ENCODE measurements at regions not wholly inside any gene's neighbourhood (a gene's known extent, or its start where the extent isn't known, plus 50 kb on each side); places are given as distances from the start of the nearest gene placed in this dataset.
A peak's percentile ranks its signal among the peaks of the same experiment; 100 is the strongest.

GRCh38 chr7:81594767-81595166 is 175.1 kb downstream of the HGF start:
- DNase-seq (ENCODE audit: low read depth) = peak; percentile 64
- no peak overlapping the region for H3K4me3 ChIP-seq (ENCODE audit: low read length)
- TF ChIP-seq CTCF (conservative IDR thresholded peaks at IDR 0.05; ENCODE audit: low read length) = no peak

- no peak for TF ChIP-seq CTCF (conservative IDR thresholded peaks at IDR 0.05; ENCODE audit: low read length)
- H3K4me3 ChIP-seq (ENCODE audit: low read length) = no peak overlapping the region
- no peak for DNase-seq (ENCODE audit: low read depth)
These were observed 179.7 kb downstream of the HGF start for GRCh38 chr7:81590131-81590530.

GRCh38 chr7:81584667-81585066 is 185.2 kb downstream of the HGF start:
- DNase-seq (ENCODE audit: low read depth) = no peak
- no peak overlapping the region for H3K4me3 ChIP-seq (ENCODE audit: low read length)

GRCh38 chr7:81583882-81584533 is 185.8 kb downstream of the HGF start:
- H3K4me3 ChIP-seq (ENCODE audit: low read length) = no peak overlapping the region
- TF ChIP-seq CTCF (conservative IDR thresholded peaks at IDR 0.05; ENCODE audit: low read length) = no peak
- peak; percentile 29 for DNase-seq (ENCODE audit: low read depth)

More at GRCh38 chr7:81584667-81585066, 185.2 kb downstream of the HGF start:
- TF ChIP-seq CTCF (conservative IDR thresholded peaks at IDR 0.05; ENCODE audit: low read length) = no peak

GRCh38 chr7:81583090-81583489 is 186.8 kb downstream of the HGF start:
- TF ChIP-seq CTCF (conservative IDR thresholded peaks at IDR 0.05; ENCODE audit: low read length) = no peak
- no peak overlapping the region for H3K4me3 ChIP-seq (ENCODE audit: low read length)
- no peak for DNase-seq (ENCODE audit: low read depth)

GRCh38 chr7:81577642-81578340 is 192.1 kb downstream of the HGF start:
- TF ChIP-seq CTCF (conservative IDR thresholded peaks at IDR 0.05; ENCODE audit: low read length) = no peak
- no peak for DNase-seq (ENCODE audit: low read depth)
- no peak overlapping the region for H3K4me3 ChIP-seq (ENCODE audit: low read length)

GRCh38 chr7:81574723-81575326 is 195.0 kb downstream of the HGF start:
- no peak overlapping the region for H3K4me3 ChIP-seq (ENCODE audit: low read length)
- DNase-seq (ENCODE audit: low read depth) = no peak
- TF ChIP-seq CTCF (conservative IDR thresholded peaks at IDR 0.05; ENCODE audit: low read length) = no peak

Measured in AG10803 (cell line).